ENCODE measurements at regions not wholly inside any gene's neighbourhood (a gene's known extent, or its start where the extent isn't known, plus 50 kb on each side); places are given as distances from the start of the nearest gene placed in this dataset.

- no peak for DNase-seq (ENCODE audit: low spot score)
Measured at GRCh38 chr6:129967427-129967826, 51.0 kb upstream of the L3MBTL3 start.

GRCh38 chr6:129966125-129966524 is 52.3 kb upstream of the L3MBTL3 start:
- DNase-seq (ENCODE audit: low spot score): no peak

- no peak for DNase-seq (ENCODE audit: low spot score)
Measured at GRCh38 chr6:129965096-129965495, 53.3 kb upstream of the L3MBTL3 start.

- DNase-seq (ENCODE audit: low spot score): no peak
Measured at GRCh38 chr6:129959358-129959930, 58.9 kb upstream of the L3MBTL3 start.

GRCh38 chr6:129957941-129958898 is 60.2 kb upstream of the L3MBTL3 start:
- DNase-seq (ENCODE audit: low spot score): no peak

- DNase-seq (ENCODE audit: low spot score): no peak
Measured at GRCh38 chr6:129955584-129955983, 62.8 kb upstream of the L3MBTL3 start.

GRCh38 chr6:129954749-129955431 is 63.5 kb upstream of the L3MBTL3 start:
- no peak for DNase-seq (ENCODE audit: low spot score)

GRCh38 chr6:129947797-129948196 is 70.6 kb upstream of the L3MBTL3 start:
- no peak for DNase-seq (ENCODE audit: low spot score)

- no peak for DNase-seq (ENCODE audit: low spot score)
Measured at GRCh38 chr6:129946439-129947140, 71.8 kb upstream of the L3MBTL3 start.

- no peak for DNase-seq (ENCODE audit: low spot score)
Measured at GRCh38 chr6:129943637-129944271, 74.6 kb upstream of the L3MBTL3 start.

GRCh38 chr6:129940454-129941195 is 77.8 kb upstream of the L3MBTL3 start:
- no peak for DNase-seq (ENCODE audit: low spot score)

GRCh38 chr6:129938249-129939020 is 77.3 kb upstream of the TMEM244 start:
- DNase-seq (ENCODE audit: low spot score): no peak

GRCh38 chr6:129936329-129937165 is 75.4 kb upstream of the TMEM244 start:
- peak; percentile 33 for DNase-seq (ENCODE audit: low spot score)

- no peak for DNase-seq (ENCODE audit: low spot score)
Measured at GRCh38 chr6:129932321-129932720, 71.2 kb upstream of the TMEM244 start.

- peak; percentile 90 for DNase-seq (ENCODE audit: low spot score)
Measured at GRCh38 chr6:129929433-129929832, 68.3 kb upstream of the TMEM244 start.

GRCh38 chr6:129923530-129924250 is 62.6 kb upstream of the TMEM244 start:
- DNase-seq (ENCODE audit: low spot score): peak; percentile 18

- DNase-seq (ENCODE audit: low spot score): no peak
Measured at GRCh38 chr6:129921169-129921817, 60.2 kb upstream of the TMEM244 start.
